ENCODE measurements at regions not wholly inside any gene's neighbourhood (a gene's known extent, or its start where the extent isn't known, plus 50 kb on each side); places are given as distances from the start of the nearest gene placed in this dataset.
A peak's percentile ranks its signal among the peaks of the same experiment; 100 is the strongest.

DNA sequence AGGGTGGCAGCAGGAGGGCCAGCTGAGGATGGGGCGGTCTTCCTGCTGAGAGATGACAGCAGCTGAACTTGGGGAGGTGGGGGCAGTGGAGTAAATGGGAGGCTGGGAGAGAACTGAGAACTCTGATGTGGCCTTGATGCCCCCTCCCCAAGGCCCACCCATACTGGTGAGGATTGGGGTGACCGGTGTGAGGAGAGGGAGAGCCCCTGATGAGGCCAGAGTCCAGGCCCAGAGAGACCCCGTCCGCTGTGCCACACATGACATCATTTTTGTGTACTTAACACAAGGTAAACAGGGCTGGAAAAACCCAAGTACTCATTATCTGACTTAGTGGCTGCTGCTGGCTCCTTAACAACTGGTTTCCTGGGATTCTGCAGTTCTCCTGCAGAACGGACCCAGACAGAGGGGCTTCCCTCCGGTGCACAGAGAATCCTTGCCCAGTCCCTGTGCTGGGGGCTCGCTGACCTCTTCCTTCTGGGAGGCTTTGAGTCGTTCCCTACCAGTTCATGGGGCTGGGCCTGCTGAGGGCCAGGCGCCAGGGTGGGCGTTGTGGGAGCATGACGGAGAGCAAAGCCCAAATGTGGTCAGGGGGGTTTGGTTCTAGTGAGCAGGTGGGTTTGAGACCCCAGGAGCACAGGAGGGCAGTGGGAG lies 207.6 kb downstream of the RAB11FIP4 start:
- Histone ChIP-seq H3K27ac (ENCODE audit: low read depth, low read length, severe bottlenecking) (peak overlapping the region; percentile 45), H3K4me3 (ENCODE audit: extremely low read depth, insufficient read depth, low read length, poor library complexity, severe bottlenecking) (no peak overlapping the region), H3K9me3 (ENCODE audit: control insufficient read depth, low read length) (no peaks in the 10 kb centered on the region), H3K4me1 (ENCODE audit: control insufficient read depth, insufficient read depth, low read length, poor library complexity, severe bottlenecking) (peaks cover 58% of the 10 kb centered on the region), H3K36me3 (ENCODE audit: control insufficient read depth, insufficient read depth, low read length) (no peaks in the 10 kb centered on the region)
- 84 to 94% methylated on average over 7 of the region's 11 CpGs for WGBS, 2 experiments (ENCODE audit: insufficient coverage in 2 of 2)

DNA sequence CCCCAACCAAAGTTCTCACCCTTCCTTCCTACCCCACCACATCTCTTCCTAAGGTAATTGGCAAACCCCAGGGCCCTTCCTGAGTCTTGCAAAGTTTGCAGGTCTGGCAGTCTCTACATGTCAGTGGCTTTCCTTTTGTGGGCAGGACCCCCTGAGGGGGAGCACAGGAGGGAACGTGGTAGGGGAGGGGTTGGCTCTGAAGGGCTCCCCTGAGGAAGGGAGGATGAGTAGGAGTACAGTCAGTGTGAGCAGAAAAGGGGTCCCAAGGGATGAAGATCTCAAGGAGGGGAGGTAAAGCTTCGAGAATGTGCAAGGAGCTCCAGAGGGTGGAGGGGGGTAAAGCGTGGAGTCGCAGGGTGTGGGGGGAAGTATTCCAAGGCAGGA lies 206.9 kb downstream of the RAB11FIP4 start:
- H3K27ac ChIP-seq (ENCODE audit: low read depth, low read length, severe bottlenecking): peak overlapping the region; percentile 10
- H3K4me3 ChIP-seq (ENCODE audit: extremely low read depth, insufficient read depth, low read length, poor library complexity, severe bottlenecking): no peak overlapping the region
- peaks cover 64% of the 10 kb centered on the region for H3K4me1 ChIP-seq (ENCODE audit: control insufficient read depth, insufficient read depth, low read length, poor library complexity, severe bottlenecking)
- 70 to 90% methylated on average over 3 to 4 of the region's 4 CpGs for WGBS, 2 experiments (ENCODE audit: insufficient coverage in 2 of 2)
- no peaks in the 10 kb centered on the region for H3K9me3 ChIP-seq (ENCODE audit: control insufficient read depth, low read length)
- H3K36me3 ChIP-seq (ENCODE audit: control insufficient read depth, insufficient read depth, low read length): peaks cover under 1% of the 10 kb centered on the region

DNA sequence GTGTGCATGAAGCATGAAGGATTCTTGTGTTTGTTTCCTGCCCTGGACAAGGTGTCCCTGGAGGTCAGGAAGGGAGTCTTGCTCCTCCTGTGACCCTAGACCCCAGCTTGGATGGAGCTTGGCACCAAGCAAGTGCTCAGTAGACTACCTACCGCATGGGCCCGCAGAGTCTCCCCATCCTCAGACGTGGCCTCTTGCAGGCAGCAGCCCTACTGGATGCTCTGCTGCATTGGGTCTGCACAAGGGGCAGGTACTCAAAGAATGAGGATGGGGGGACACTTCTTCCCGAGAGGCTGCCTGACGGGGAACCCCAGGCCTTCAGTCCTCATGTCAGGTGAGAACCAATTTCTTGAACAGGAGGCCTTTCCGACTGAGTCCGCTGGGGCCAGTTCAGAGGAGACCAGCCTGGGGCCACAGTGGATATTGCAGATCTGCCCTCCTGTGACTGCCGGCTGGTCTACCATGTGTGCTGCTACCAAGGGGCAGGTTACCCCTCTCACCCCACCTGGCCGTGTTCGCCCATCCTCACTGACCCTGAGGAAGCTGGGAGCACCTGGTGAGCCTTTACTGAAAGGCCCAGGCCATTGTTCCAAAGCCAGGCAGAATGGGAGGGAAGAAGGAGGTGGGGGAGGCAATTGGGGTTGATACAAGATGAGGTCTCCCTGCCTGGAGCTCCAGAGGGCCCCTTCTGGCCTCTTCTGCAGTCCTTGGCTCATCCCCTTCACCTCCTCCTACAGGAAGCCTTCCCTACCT lies 206.3 kb downstream of the RAB11FIP4 start:
- H3K36me3 ChIP-seq (ENCODE audit: control insufficient read depth, insufficient read depth, low read length): peaks cover 4% of the 10 kb centered on the region
- no peaks in the 10 kb centered on the region for H3K9me3 ChIP-seq (ENCODE audit: control insufficient read depth, low read length)
- H3K4me1 ChIP-seq (ENCODE audit: control insufficient read depth, insufficient read depth, low read length, poor library complexity, severe bottlenecking): peaks cover 64% of the 10 kb centered on the region
- H3K4me3 ChIP-seq (ENCODE audit: extremely low read depth, insufficient read depth, low read length, poor library complexity, severe bottlenecking): no peak overlapping the region
- H3K27ac ChIP-seq (ENCODE audit: low read depth, low read length, severe bottlenecking): no peak overlapping the region
- WGBS, 2 experiments (ENCODE audit: insufficient coverage in 2 of 2): 95 to 98% methylated on average over 8 to 10 of the region's 10 CpGs

DNA sequence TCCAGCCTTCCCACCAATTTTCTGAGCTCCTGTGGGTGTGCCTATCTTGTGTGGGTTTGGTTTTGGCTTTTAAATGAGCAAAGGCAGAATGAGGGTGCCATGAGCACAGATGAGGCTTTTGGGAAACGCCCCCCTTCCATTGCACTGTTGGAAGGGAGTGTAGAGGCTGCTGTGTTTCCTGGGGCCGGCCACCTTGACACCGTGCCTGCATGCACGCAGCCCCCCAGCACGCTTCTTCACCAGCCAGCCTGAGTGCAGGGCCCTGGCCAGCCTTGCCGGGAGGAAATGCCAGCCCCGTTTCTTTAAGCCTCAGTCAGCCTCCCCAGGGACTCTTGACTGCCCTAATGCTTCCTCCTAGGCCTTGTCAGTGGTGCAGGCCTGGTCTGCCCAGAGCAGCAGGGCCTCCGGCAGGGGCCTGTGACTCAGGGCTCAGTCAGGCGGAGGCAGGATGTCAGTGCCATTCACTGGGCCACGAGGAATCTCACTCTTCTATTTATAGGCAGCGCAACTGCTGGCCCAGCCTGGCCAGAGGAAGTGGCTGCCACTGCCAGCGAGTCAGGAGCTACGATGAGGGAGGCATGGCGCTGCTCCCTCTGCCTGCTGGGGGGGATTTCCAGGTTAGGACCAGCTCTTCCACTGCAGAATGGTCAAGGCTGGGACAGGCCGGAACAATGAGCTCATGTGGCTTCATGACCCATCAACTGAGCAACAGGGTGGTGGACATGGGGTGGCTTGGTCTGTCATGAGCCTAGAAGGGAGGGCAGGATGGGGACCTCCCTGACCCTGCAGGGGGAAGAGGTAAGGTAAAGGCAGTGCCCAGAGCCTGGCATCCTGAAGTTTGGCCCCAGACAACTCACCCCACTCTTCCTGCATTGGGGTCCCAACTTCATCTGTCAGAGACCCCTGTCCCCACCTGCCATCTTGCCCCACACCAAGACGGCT lies 205.2 kb downstream of the RAB11FIP4 start:
- Histone ChIP-seq H3K27ac (ENCODE audit: low read depth, low read length, severe bottlenecking) (peak overlapping the region; percentile 94), H3K4me1 (ENCODE audit: control insufficient read depth, insufficient read depth, low read length, poor library complexity, severe bottlenecking) (peaks cover 64% of the 10 kb centered on the region), H3K36me3 (ENCODE audit: control insufficient read depth, insufficient read depth, low read length) (peaks cover 9% of the 10 kb centered on the region), H3K9me3 (ENCODE audit: control insufficient read depth, low read length) (no peaks in the 10 kb centered on the region), H3K4me3 (ENCODE audit: extremely low read depth, insufficient read depth, low read length, poor library complexity, severe bottlenecking) (no peak overlapping the region)
- WGBS, 2 experiments (ENCODE audit: insufficient coverage in 2 of 2): 51 to 55% methylated on average over 15 to 16 of the region's 16 CpGs

DNA sequence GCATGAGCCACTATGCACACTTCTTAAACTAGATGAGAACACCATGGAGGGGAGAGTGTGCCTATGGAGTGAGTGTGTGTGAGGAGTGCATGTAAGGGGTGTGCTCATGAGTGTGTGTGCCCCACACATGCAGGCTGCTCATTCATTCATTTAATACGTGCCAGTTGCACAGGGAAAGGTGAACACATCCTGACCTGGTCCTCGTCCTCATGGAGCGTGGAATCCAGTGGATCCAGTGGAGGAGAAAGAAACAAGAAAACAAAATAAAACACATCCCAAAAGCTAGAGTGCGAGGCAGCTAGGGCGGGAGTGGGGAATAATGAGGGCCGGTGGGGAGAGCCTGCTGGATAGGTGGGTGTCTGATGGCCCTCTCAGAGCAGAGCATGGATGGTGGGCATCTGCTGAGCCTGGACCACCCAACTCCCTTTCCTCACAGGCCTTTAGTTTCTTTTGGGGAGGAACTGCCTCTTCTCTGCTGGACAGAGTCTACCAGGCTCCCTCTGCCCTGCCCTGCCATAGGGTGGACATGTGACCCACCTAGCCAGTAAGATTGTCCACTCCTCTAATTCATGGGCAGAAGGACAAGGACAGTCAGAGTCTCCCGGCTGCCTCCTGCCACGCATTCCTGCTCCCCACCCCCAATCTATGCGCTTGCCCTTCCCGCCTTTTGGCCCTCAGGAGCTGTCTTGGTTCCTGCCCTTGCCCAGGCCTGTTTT lies 204.3 kb downstream of the RAB11FIP4 start:
- Histone ChIP-seq H3K27ac (ENCODE audit: low read depth, low read length, severe bottlenecking) (peak overlapping the region; percentile 94), H3K4me1 (ENCODE audit: control insufficient read depth, insufficient read depth, low read length, poor library complexity, severe bottlenecking) (peaks cover 64% of the 10 kb centered on the region), H3K36me3 (ENCODE audit: control insufficient read depth, insufficient read depth, low read length) (peaks cover 9% of the 10 kb centered on the region), H3K9me3 (ENCODE audit: control insufficient read depth, low read length) (no peaks in the 10 kb centered on the region), H3K4me3 (ENCODE audit: extremely low read depth, insufficient read depth, low read length, poor library complexity, severe bottlenecking) (no peak overlapping the region)
- 68 to 82% methylated on average over 3 to 7 of the region's 10 CpGs for WGBS, 2 experiments (ENCODE audit: insufficient coverage in 2 of 2)

DNA sequence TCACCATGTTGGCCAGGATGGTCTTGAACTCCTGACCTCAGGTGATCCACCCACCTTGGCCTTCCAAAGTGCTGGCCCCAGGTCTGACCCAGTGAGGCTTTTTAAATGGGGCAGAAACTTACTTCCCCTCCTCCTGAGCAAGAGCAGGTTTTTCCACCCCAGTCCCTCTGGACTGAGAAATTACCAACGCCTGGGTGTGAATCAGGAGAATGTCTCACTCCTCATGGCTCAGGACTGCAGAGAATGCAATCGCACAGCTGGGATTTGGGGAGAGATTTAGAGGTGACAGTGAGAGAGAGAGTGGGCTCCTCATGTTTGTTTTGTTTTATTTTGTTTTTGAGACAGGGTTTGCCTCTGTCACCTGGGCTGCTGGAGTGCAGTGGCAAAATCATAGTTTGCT lies 203.6 kb downstream of the RAB11FIP4 start:
- Histone ChIP-seq H3K4me1 (ENCODE audit: control insufficient read depth, insufficient read depth, low read length, poor library complexity, severe bottlenecking) (peaks cover 63% of the 10 kb centered on the region), H3K36me3 (ENCODE audit: control insufficient read depth, insufficient read depth, low read length) (peaks cover 9% of the 10 kb centered on the region)
- 80 to 100% methylated on average over 2 of the region's 2 CpGs for WGBS, 2 experiments (ENCODE audit: insufficient coverage in 2 of 2)

DNA sequence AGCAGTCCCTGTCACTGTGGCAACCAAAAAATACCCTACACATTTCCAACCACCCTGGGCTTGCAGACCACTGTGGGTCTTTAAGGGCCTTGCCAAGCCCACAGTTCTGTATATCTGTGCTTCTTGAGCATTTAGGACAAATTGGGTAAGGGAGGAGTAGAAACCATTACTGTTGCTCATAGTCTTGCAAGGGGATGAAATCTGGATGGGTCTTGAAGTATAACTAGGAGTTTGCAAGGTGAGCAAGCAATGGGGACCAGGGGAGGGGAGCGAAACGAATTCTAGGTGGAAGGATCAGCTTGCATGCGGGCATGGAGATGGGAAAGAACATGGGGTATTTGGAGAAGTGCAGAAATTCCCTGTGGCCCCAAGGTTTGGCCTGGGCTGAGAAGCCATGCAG lies 202.9 kb downstream of the RAB11FIP4 start:
- Histone ChIP-seq H3K9me3 (ENCODE audit: control insufficient read depth, low read length) (no peaks in the 10 kb centered on the region), H3K4me1 (ENCODE audit: control insufficient read depth, insufficient read depth, low read length, poor library complexity, severe bottlenecking) (peaks cover 57% of the 10 kb centered on the region), H3K4me3 (ENCODE audit: extremely low read depth, insufficient read depth, low read length, poor library complexity, severe bottlenecking) (no peak overlapping the region), H3K36me3 (ENCODE audit: control insufficient read depth, insufficient read depth, low read length) (peaks cover 9% of the 10 kb centered on the region), H3K27ac (ENCODE audit: low read depth, low read length, severe bottlenecking) (no peak overlapping the region)
- 92 to 96% methylated on average over 3 of the region's 3 CpGs for WGBS, 2 experiments (ENCODE audit: insufficient coverage in 2 of 2)

More for the DNA sequence above, 203.6 kb downstream of the RAB11FIP4 start:
- Histone ChIP-seq H3K9me3 (ENCODE audit: control insufficient read depth, low read length) (no peaks in the 10 kb centered on the region), H3K4me3 (ENCODE audit: extremely low read depth, insufficient read depth, low read length, poor library complexity, severe bottlenecking) (no peak overlapping the region), H3K27ac (ENCODE audit: low read depth, low read length, severe bottlenecking) (peak overlapping the region; percentile 94)

DNA sequence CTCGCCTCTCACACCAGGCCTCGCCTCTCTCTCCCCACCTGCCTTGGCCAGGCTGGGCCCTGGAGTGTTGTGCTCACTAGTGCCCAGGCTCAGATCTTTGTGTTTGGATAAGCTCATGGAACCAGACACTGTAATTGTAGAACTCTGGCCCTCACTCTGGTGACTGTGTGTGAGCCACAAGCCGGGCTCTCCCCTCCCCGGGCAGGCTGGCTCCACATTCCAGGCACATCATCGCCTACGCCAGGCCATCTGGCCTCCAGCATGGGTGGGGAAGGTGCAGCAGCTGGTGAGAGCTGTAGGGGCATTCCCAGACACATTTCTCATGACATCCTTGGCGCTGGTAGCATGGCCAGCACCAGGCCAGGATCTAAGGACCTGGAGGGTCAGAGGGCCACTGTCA lies 202.3 kb downstream of the RAB11FIP4 start:
- no peaks in the 10 kb centered on the region for H3K9me3 ChIP-seq (ENCODE audit: control insufficient read depth, low read length)
- H3K36me3 ChIP-seq (ENCODE audit: control insufficient read depth, insufficient read depth, low read length): peaks cover 9% of the 10 kb centered on the region
- H3K4me1 ChIP-seq (ENCODE audit: control insufficient read depth, insufficient read depth, low read length, poor library complexity, severe bottlenecking): peaks cover 51% of the 10 kb centered on the region
- H3K27ac ChIP-seq (ENCODE audit: low read depth, low read length, severe bottlenecking): peak overlapping the region; percentile 23
- 92 to 97% methylated on average over 6 to 7 of the region's 7 CpGs for WGBS, 2 experiments (ENCODE audit: insufficient coverage in 2 of 2)
- H3K4me3 ChIP-seq (ENCODE audit: extremely low read depth, insufficient read depth, low read length, poor library complexity, severe bottlenecking): no peak overlapping the region

DNA sequence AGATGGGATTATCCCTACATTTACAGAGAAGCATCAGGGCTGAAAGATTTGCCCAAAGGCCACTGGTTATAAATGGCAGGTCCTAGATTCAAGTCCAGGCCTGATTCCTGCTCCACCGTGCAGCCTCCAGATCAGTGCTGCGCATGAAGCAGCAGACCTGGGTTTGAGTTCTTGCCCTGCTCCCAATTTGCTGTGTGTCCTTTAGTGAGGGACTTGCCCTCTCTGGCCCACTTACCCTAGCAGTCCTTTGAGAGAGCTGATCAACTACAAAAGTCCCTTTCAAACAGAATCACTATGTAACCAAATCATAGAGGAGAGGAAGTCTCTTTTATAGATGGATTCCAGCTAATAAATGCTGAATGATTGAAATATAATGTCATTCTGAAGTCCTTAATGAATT lies 200.4 kb downstream of the RAB11FIP4 start:
- Histone ChIP-seq H3K4me3 (ENCODE audit: extremely low read depth, insufficient read depth, low read length, poor library complexity, severe bottlenecking) (no peak overlapping the region), H3K27ac (ENCODE audit: low read depth, low read length, severe bottlenecking) (no peak overlapping the region), H3K36me3 (ENCODE audit: control insufficient read depth, insufficient read depth, low read length) (peaks cover 9% of the 10 kb centered on the region), H3K4me1 (ENCODE audit: control insufficient read depth, insufficient read depth, low read length, poor library complexity, severe bottlenecking) (peaks cover 32% of the 10 kb centered on the region), H3K9me3 (ENCODE audit: control insufficient read depth, low read length) (no peaks in the 10 kb centered on the region)
- 85 to 90% methylated on average over 2 of the region's 2 CpGs for WGBS, 2 experiments (ENCODE audit: insufficient coverage in 2 of 2)

DNA sequence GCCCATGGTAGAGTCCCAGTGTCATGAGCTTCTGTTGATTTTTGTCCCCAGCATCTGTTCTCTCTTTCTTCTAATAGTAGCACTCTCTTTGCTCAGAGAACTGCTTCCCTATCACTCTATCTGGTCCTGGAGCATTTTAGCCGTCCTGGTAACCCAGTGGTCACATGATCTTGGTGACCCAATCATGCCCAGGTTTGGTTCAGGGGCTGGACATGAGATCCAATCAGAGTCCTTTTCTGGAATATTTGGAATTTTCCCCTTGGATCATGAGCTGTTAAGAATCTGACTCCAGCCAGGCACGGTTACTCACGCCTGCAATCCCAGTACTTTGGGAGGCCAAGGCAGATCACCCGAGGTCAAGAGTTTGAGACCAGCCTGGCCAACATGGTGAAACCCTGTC lies 197.0 kb downstream of the RAB11FIP4 start:
- H3K4me1 ChIP-seq (ENCODE audit: control insufficient read depth, insufficient read depth, low read length, poor library complexity, severe bottlenecking): peaks cover under 1% of the 10 kb centered on the region
- H3K9me3 ChIP-seq (ENCODE audit: control insufficient read depth, low read length): no peaks in the 10 kb centered on the region
- no peak overlapping the region for H3K27ac ChIP-seq (ENCODE audit: low read depth, low read length, severe bottlenecking)
- H3K4me3 ChIP-seq (ENCODE audit: extremely low read depth, insufficient read depth, low read length, poor library complexity, severe bottlenecking): no peak overlapping the region
- 92 to 100% methylated on average over 1 to 4 of the region's 4 CpGs for WGBS, 2 experiments (ENCODE audit: insufficient coverage in 2 of 2)
- peaks cover 19% of the 10 kb centered on the region for H3K36me3 ChIP-seq (ENCODE audit: control insufficient read depth, insufficient read depth, low read length)

Measured in mesodermal cell (in vitro differentiated cells).